ENCODE measurements at regions not wholly inside any gene's neighbourhood (a gene's known extent, or its start where the extent isn't known, plus 50 kb on each side); places are given as distances from the start of the nearest gene placed in this dataset.
"Not testable (repeated sequence)": the region's sequence is repeated elsewhere in the genome, so short reads cannot be mapped to it uniquely, and the experiment has no call there.

- DNase-seq (no peak), ATAC-seq (no peak)
- Histone ChIP-seq H3K36me3 (no peaks in the 10 kb centered on the region), H3K4me1 (peaks cover 0 to 22% (median 9%) of the 10 kb centered on the region in 4 donors), H3K27ac (no peak overlapping the region), H3K27me3 (no peaks in the 10 kb centered on the region), H3K9me3 (no peaks in the 10 kb centered on the region), H3K4me3 (no peak overlapping the region)
- TF ChIP-seq POLR2A (IDR thresholded peaks at IDR 0.05) (no peak), CTCF (IDR thresholded peaks at IDR 0.05) (no peak)
- intact Hi-C loops (cut with DNase I) = no loop called here
- WGBS (ENCODE audit: insufficient coverage, low coverage, low lambda C conversion rate, missing lambda C conversion rate) = 77% methylated on average over 1 of the region's 1 CpG
These were observed 119.6 kb upstream of the RANBP3L start for GRCh38 chr5:36421256-36421655.

GRCh38 chr5:36422952-36423351 lies 121.2 kb upstream of the RANBP3L start:
- Histone ChIP-seq H3K4me3 (no peak overlapping the region), H3K27ac (no peak overlapping the region), H3K27me3 (no peaks in the 10 kb centered on the region), H3K36me3 (no peaks in the 10 kb centered on the region), H3K4me1 (peaks cover 0 to 11% (median 6%) of the 10 kb centered on the region in 4 donors), H3K9me3 (no peaks in the 10 kb centered on the region)
- no peak for TF ChIP-seq CTCF (IDR thresholded peaks at IDR 0.05)
- 75% methylated on average over 3 of the region's 3 CpGs for WGBS (ENCODE audit: insufficient coverage, low coverage, low lambda C conversion rate, missing lambda C conversion rate)
- intact Hi-C loops (cut with DNase I) = no loop called here
- DNase-seq (no peak), ATAC-seq (no peak)

- Histone ChIP-seq H3K27me3 (no peaks in the 10 kb centered on the region), H3K36me3 (no peaks in the 10 kb centered on the region), H3K27ac (no peak overlapping the region), H3K4me3 (no peak overlapping the region), H3K9me3 (no peaks in the 10 kb centered on the region), H3K4me1 (peaks cover 0 to 5% (median 2%) of the 10 kb centered on the region in 4 donors)
- TF ChIP-seq CTCF (IDR thresholded peaks at IDR 0.05) (no peak), POLR2A (IDR thresholded peaks at IDR 0.05) (no peak)
- no peak for DNase-seq
- 24% methylated on average over 2 of the region's 3 CpGs for WGBS (ENCODE audit: insufficient coverage, low coverage, low lambda C conversion rate, missing lambda C conversion rate)
- intact Hi-C loops (cut with DNase I) = no loop called here
- ATAC-seq = no peak
These were observed 122.0 kb upstream of the RANBP3L start for GRCh38 chr5:36423578-36424307.

GRCh38 chr5:36426070-36426469 lies 124.4 kb upstream of the RANBP3L start:
- ATAC-seq; DNase-seq; H3K4me3 ChIP-seq; H3K36me3 ChIP-seq; H3K9me3 ChIP-seq; H3K27ac ChIP-seq; H3K4me1 ChIP-seq; intact Hi-C loops (cut with DNase I); H3K27me3 ChIP-seq: not testable (repeated sequence)
- WGBS (ENCODE audit: insufficient coverage, low coverage, low lambda C conversion rate, missing lambda C conversion rate) = 85% methylated on average over 2 of the region's 2 CpGs

- DNase-seq (no peak), ATAC-seq (no peak)
- Histone ChIP-seq H3K27me3 (no peaks in the 10 kb centered on the region), H3K27ac (no peak overlapping the region), H3K4me3 (no peak overlapping the region), H3K4me1 (no peaks in the 10 kb centered on the region), H3K36me3 (no peaks in the 10 kb centered on the region), H3K9me3 (no peaks in the 10 kb centered on the region)
- WGBS (ENCODE audit: insufficient coverage, low coverage, low lambda C conversion rate, missing lambda C conversion rate) = 88% methylated on average over 4 of the region's 4 CpGs
- TF ChIP-seq CTCF (IDR thresholded peaks at IDR 0.05) (no peak), POLR2A (IDR thresholded peaks at IDR 0.05) (no peak)
- intact Hi-C loops (cut with DNase I) = loop anchor here in 1 of 2 donors (10.0 kb wide), 1 partner anchor 59 kb away; no protein-coding TSS in a partner anchor
These were observed 133.8 kb upstream of the RANBP3L start for GRCh38 chr5:36435516-36435915.
